NT2/D1 (cell line): ENCODE measurements at regions not wholly inside any gene's neighbourhood (a gene's known extent, or its start where the extent isn't known, plus 50 kb on each side); places are given as distances from the start of the nearest gene placed in this dataset.

Source experiments
- YY1 ChIP-seq: IDR thresholded peaks from 2 replicates; pipeline ENCODE4 v1.6.1; 2011; ENCODE audit not compliant: insufficient read length, insufficient read depth
- ZNF274 ChIP-seq: IDR thresholded peaks from 2 replicates; pipeline ENCODE4 v1.6.1; 2011; ENCODE audit warnings: mild to moderate bottlenecking, low read depth, low read length

GRCh38 chr5:68419637-68420452 lies 204.3 kb downstream of the PIK3R1 start:
- TF ChIP-seq YY1 (no peak), ZNF274 (no peak)
